K562 (cell line): ENCODE measurements at regions not wholly inside any gene's neighbourhood (a gene's known extent, or its start where the extent isn't known, plus 50 kb on each side); places are given as distances from the start of the nearest gene placed in this dataset.

Source experiments
- ATAC-seq: fragments of 200-7000 bp; cut with Tn5 transposase; 3 replicates; pipeline ENCODE4 v1.9.1; 2020; ENCODE audit warnings: moderate library complexity
- BruUV-seq: library from RNA; stranded (reverse); fragments of 400-500 nt; replicated peaks from 2 replicates; lab custom pipeline; 2021; lab: Mats Ljungman, UMichigan
- CTCF ChIA-PET: fragments of 300-600 bp; formaldehyde crosslinking; extraction: SDS; loops from one replicate; lab custom pipeline; 2021; ENCODE audit warnings: low intra/inter-chr PET ratio; lab: Yijun Ruan, JAX
- POLR2A ChIA-PET: fragments of 300-600, 350-650 bp; sonication (Branson Sonifier 250); formaldehyde crosslinking; extraction: SDS; loops from one replicate; lab custom pipeline; 2021; ENCODE audit warnings: antibody characterized with exemption, inconsistent platforms; lab: Yijun Ruan, JAX
- DNase-seq, 4 experiments: peaks; one replicate each; pipeline versions ENCODE4 v3.0.0 to v3.0.0-alpha.2; 2011 to 2018; ENCODE audit warnings: low spot score in 3 of 4, mixed read lengths in 3 of 4; ENCODE audit errors: extremely low read depth in 1 of 4
- FAIRE-seq: peaks from 2 replicates; lab custom pipeline; 2011; peaks lifted over from hg19 to GRCh38; lab: Jason Lieb, UNC
- H2AFZ ChIP-seq: 2 replicates; pipeline ENCODE4 v1.6.0; 2011; ENCODE audit warnings: low read depth, low read length, control low read depth, inconsistent platforms
- H3K27ac ChIP-seq: fragments of 200-600 bp; 3 replicates; pipeline ENCODE4 v1.8.0; 2011; ENCODE audit warnings: low read depth, mild to moderate bottlenecking, control low read depth, inconsistent platforms, low read length, moderate library complexity, mixed read lengths; ENCODE audit errors: extremely low read depth
- H3K27me3 ChIP-seq, 2 experiments: fragments of 300-600 bp in 1 of 2; 2 replicates in 1 of 2; 3 replicates in 1 of 2; pipeline versions ENCODE4 v1.6.0 to v1.8.0; 2011; ENCODE audit warnings: inconsistent platforms in 2 of 2, low read length in 2 of 2, mild to moderate bottlenecking in 1 of 2, mixed read lengths in 1 of 2, moderate library complexity in 1 of 2; ENCODE audit not compliant: control insufficient read depth in 2 of 2, insufficient read depth in 2 of 2
- H3K36me3 ChIP-seq: fragments of 300-600 bp; 3 replicates; pipeline ENCODE4 v1.8.0; 2011; ENCODE audit warnings: mild to moderate bottlenecking, low read length, inconsistent platforms; ENCODE audit not compliant: control insufficient read depth, insufficient read depth
- H3K4me1 ChIP-seq, 2 experiments: fragments of 200-600 bp in 1 of 2; replicated peaks in 1 of 2; 2 replicates in 1 of 2; 3 replicates in 1 of 2; pipeline versions ENCODE4 v1.5.1 to v1.8.0; 2011; ENCODE audit warnings: inconsistent platforms in 2 of 2, low read length in 2 of 2, mild to moderate bottlenecking in 1 of 2, mixed read lengths in 1 of 2, moderate library complexity in 1 of 2; ENCODE audit not compliant: control insufficient read depth in 2 of 2, insufficient read depth in 2 of 2
- H3K4me2 ChIP-seq: 2 replicates; pipeline ENCODE4 v1.6.1; 2011; ENCODE audit warnings: low read length, control low read depth, inconsistent platforms, mixed read lengths; ENCODE audit not compliant: insufficient read depth
- H3K4me3 ChIP-seq: fragments of 200-600 bp; sonication (generic), shearing (Covaris generic); 2 replicates; pipeline ENCODE4 v1.5.1; 2016; ENCODE audit warnings: control low read depth, inconsistent platforms
- H3K79me2 ChIP-seq: fragments of 200-600 bp; 3 replicates; pipeline ENCODE4 v1.8.0; 2011; ENCODE audit warnings: low read length, inconsistent platforms; ENCODE audit not compliant: control insufficient read depth, insufficient read depth
- H3K9ac ChIP-seq, 2 experiments: 2 replicates each; pipeline versions ENCODE4 v1.6.0 to v1.6.1; 2011; ENCODE audit warnings: low read depth in 2 of 2, low read length in 2 of 2, control low read depth in 1 of 2, inconsistent platforms in 1 of 2, mild to moderate bottlenecking in 1 of 2, mixed read lengths in 1 of 2; ENCODE audit not compliant: insufficient read depth in 1 of 2
- H3K9me1 ChIP-seq: one replicate; pipeline ENCODE4 v1.6.0; 2011; ENCODE audit warnings: inconsistent platforms, mild to moderate bottlenecking, low read length, moderate library complexity; ENCODE audit not compliant: control insufficient read depth, insufficient read depth
- H3K9me3 ChIP-seq: replicated peaks from 2 replicates; pipeline ENCODE4 v1.5.1; 2011; ENCODE audit warnings: low read depth, low read length, inconsistent platforms; ENCODE audit not compliant: control insufficient read depth, insufficient read depth
- H4K20me1 ChIP-seq: replicated peaks from 2 replicates; pipeline ENCODE4 v1.6.1; 2011; ENCODE audit warnings: low read length, inconsistent platforms, mixed read lengths; ENCODE audit not compliant: control insufficient read depth, insufficient read depth
- BRD9 ChIP-seq: fragments of 450-650 bp; IDR thresholded peaks from 2 replicates; pipeline ENCODE4 v1.6.1; 2018; ENCODE audit warnings: low read depth; ENCODE audit not compliant: partially characterized antibody
- CCAR2 ChIP-seq: fragments of 200-400 bp; formaldehyde crosslinking; IDR thresholded peaks from 2 replicates; pipeline ENCODE4 v1.6.1; 2017; ENCODE audit warnings: mild to moderate bottlenecking, low read depth, low read length
- CREB1 ChIP-seq, 2 experiments: sonication (generic) in 1 of 2; formaldehyde crosslinking in 1 of 2; IDR thresholded peaks; 2 replicates each; pipeline versions ENCODE4 v1.6.1 to v1.8.0; 2012 to 2022; ENCODE audit warnings: inconsistent platforms in 1 of 2, mild to moderate bottlenecking in 1 of 2, missing genetic modification reagents in 1 of 2, moderate library complexity in 1 of 2
- ESRRA ChIP-seq: fragments of 450-650 bp; IDR thresholded peaks from 2 replicates; pipeline ENCODE4 v1.6.1; 2014; ENCODE audit warnings: low read depth, mild to moderate bottlenecking, moderate library complexity, borderline replicate concordance
- GTF2F1 ChIP-seq: IDR thresholded peaks from 2 replicates; pipeline ENCODE4 v1.6.1; 2011; ENCODE audit warnings: low read depth, low read length, improper control_type of control experiment
- HMGN3 ChIP-seq: IDR thresholded peaks from 2 replicates; pipeline ENCODE4 v1.6.1; 2011; ENCODE audit warnings: borderline replicate concordance, low read depth, mild to moderate bottlenecking, mixed read lengths, low read length; ENCODE audit not compliant: insufficient read length; ENCODE audit errors: extremely low read depth
- POLR2H ChIP-seq: IDR thresholded peaks from 2 replicates; pipeline ENCODE4 v1.6.1; 2016; ENCODE audit warnings: missing genetic modification characterization, low read depth, mild to moderate bottlenecking, control low read depth, missing compliant biosample characterization, moderate library complexity
- SETDB1 ChIP-seq: IDR thresholded peaks from one replicate; pipeline ENCODE4 v1.6.1; 2012; ENCODE audit warnings: low read length, control low read depth, inconsistent platforms
- SOX6 ChIP-seq: fragments of 450-650 bp; IDR thresholded peaks from 2 replicates; pipeline ENCODE4 v1.6.1; 2014; ENCODE audit warnings: mild to moderate bottlenecking
- TAF1 ChIP-seq: IDR thresholded peaks from 2 replicates; pipeline ENCODE4 v1.6.1; 2011; ENCODE audit warnings: mild to moderate bottlenecking, low read length, moderate library complexity; ENCODE audit not compliant: insufficient read depth, control insufficient read depth, severe bottlenecking; ENCODE audit errors: extremely low read depth
- ZBTB49 ChIP-seq: sonication (generic); formaldehyde crosslinking; IDR thresholded peaks from 2 replicates; pipeline ENCODE4 v1.8.0; 2022; ENCODE audit warnings: missing genetic modification reagents, mild to moderate bottlenecking, borderline replicate concordance
- ZNF175 ChIP-seq: fragments of 200-800 bp; sonication (Bioruptor generic); IDR thresholded peaks from 2 replicates; pipeline ENCODE4 v1.6.1; 2016; ENCODE audit warnings: low read depth, mild to moderate bottlenecking, missing genetic modification characterization, missing compliant biosample characterization
- ZNF239 ChIP-seq: fragments of 250-450 bp; sonication (Bioruptor Pico); IDR thresholded peaks from 2 replicates; pipeline ENCODE4 v1.4.0; 2020; ENCODE audit warnings: mild to moderate bottlenecking
- ZNF431 ChIP-seq: sonication (generic); formaldehyde crosslinking; IDR thresholded peaks from 2 replicates; pipeline ENCODE4 v1.8.0; 2022; ENCODE audit warnings: mild to moderate bottlenecking, missing genetic modification reagents
- ZNF668 ChIP-seq: fragments of 250-450 bp; sonication (Bioruptor Pico); IDR thresholded peaks from 2 replicates; pipeline ENCODE4 v1.8.0; 2022; ENCODE audit warnings: mild to moderate bottlenecking, inconsistent platforms
- in situ Hi-C: fragments of 300-500 bp; cut with MboI; formaldehyde crosslinking; loops from 4 replicates; pipeline ENCODE4 v1.15.0; 2018; ENCODE audit warnings: inconsistent platforms, mixed read lengths
- intact Hi-C: fragments of 100-400 bp; cut with micrococcal nuclease; formaldehyde crosslinking; loops from 2 replicates; pipeline ENCODE4 v1.14.2; 2022

GRCh38 chr3:67858492-67858891 is 204.1 kb upstream of the SUCLG2 start:
- DNase-seq (no peak), FAIRE-seq (no peak), ATAC-seq (no peak)
- no peaks in the 10 kb centered on the region for H3K9me3 ChIP-seq
- no peaks in the 10 kb centered on the region for H3K27me3 ChIP-seq
- no peak overlapping the region for H3K4me3 ChIP-seq
- H2AFZ ChIP-seq, result no peak overlapping the region
- no peaks in the 10 kb centered on the region for H3K36me3 ChIP-seq
- H4K20me1 ChIP-seq, result no peaks in the 10 kb centered on the region
- no TSS peak for BruUV-seq
- no peak overlapping the region for H3K27ac ChIP-seq
- no peak for TF ChIP-seq ZNF239 (CRISPR knock-in tag)
- no peak for TF ChIP-seq BRD9
- TF ChIP-seq HMGN3, result no peak
- no peak for TF ChIP-seq SETDB1
- no peak for TF ChIP-seq SOX6
- TF ChIP-seq POLR2H, result no peak
- no peak for TF ChIP-seq TAF1
- no peak for TF ChIP-seq ZBTB49 (CRISPR knock-in tag)
- no peak for TF ChIP-seq ZNF668 (CRISPR knock-in tag)
- no peak for TF ChIP-seq CREB1 (IDR thresholded peaks at IDR 0.05)
- no peak for TF ChIP-seq CREB1 (CRISPR knock-in tag; IDR thresholded peaks at IDR 0.05)
- no peak for TF ChIP-seq ZNF431 (CRISPR knock-in tag)
- TF ChIP-seq GTF2F1, result no peak
- TF ChIP-seq ESRRA, result no peak
- TF ChIP-seq ZNF175, result no peak
- TF ChIP-seq CCAR2, result no peak
- in situ Hi-C loops (no loop called here), intact Hi-C loops (no loop called here)
- no peak overlapping the region for H3K4me2 ChIP-seq
- POLR2A ChIA-PET, result no interaction called here
- no peaks in the 10 kb centered on the region for H3K79me2 ChIP-seq
- H3K9me1 ChIP-seq, result no peaks in the 10 kb centered on the region
- no peak overlapping the region for H3K9ac ChIP-seq
- H3K4me1 ChIP-seq, result no peaks in the 10 kb centered on the region
- CTCF ChIA-PET, result no interaction called here
